B cell (primary cell): ENCODE measurements at regions not wholly inside any gene's neighbourhood (a gene's known extent, or its start where the extent isn't known, plus 50 kb on each side); places are given as distances from the start of the nearest gene placed in this dataset.

Experiments
- ATAC-seq: fragments of 200-7000 bp; cut with Tn5 transposase; one replicate; pipeline ENCODE4 v1.10.0; 2021; ENCODE audit warnings: low read depth, mild to moderate bottlenecking, moderate number of reproducible peaks, moderate library complexity
- CTCF ChIA-PET: fragments of 350-600 bp; sonication (Branson Sonifier 250); formaldehyde crosslinking; loops from one replicate; lab custom pipeline; 2021; ENCODE audit warnings: antibody characterized with exemption, inconsistent platforms; lab: Charles Lee
- POLR2A ChIA-PET: fragments of 350-600 bp; sonication (Branson Sonifier 250); formaldehyde crosslinking; loops from one replicate; lab custom pipeline; 2021; ENCODE audit warnings: antibody characterized with exemption; lab: Charles Lee
- DNase-seq: peaks from one replicate; pipeline ENCODE4 v3.0.0; 2013
- H2AFZ ChIP-seq: 2 replicates; pipeline ENCODE4 v1.6.1; 2012; ENCODE audit warnings: mild to moderate bottlenecking, low read depth, low read length; ENCODE audit not compliant: insufficient read depth, poor library complexity, severe bottlenecking
- H3K27ac ChIP-seq, 2 donors: 1 replicate in 1 of 2; 2 replicates in 1 of 2; pipeline ENCODE4 v1.5.1; 2012 to 2013; ENCODE audit warnings: low read length in 2 of 2, mild to moderate bottlenecking in 2 of 2, moderate library complexity in 1 of 2
- H3K27me3 ChIP-seq, 4 experiments: fragments of 200-600 bp in 1 of 4; sonication (generic) in 1 of 4; replicated peaks in 1 of 4; 1 replicate in 2 of 4; 2 replicates in 2 of 4; pipeline versions ENCODE4 v1.6.1 to v1.7.0; 2013 to 2016; ENCODE audit warnings: low read length in 3 of 4, mild to moderate bottlenecking in 2 of 4, mixed read lengths in 1 of 4, moderate library complexity in 1 of 4; ENCODE audit not compliant: insufficient read depth in 4 of 4, control insufficient read depth in 3 of 4; ENCODE audit errors: control extremely low read depth in 1 of 4
- H3K36me3 ChIP-seq, 2 experiments: replicated peaks in 1 of 2; 1 replicate in 1 of 2; 2 replicates in 1 of 2; pipeline versions ENCODE4 v1.6.1 to v1.7.1; 2013; ENCODE audit warnings: low read length in 1 of 2; ENCODE audit not compliant: insufficient read depth in 2 of 2, control insufficient read depth in 1 of 2; ENCODE audit errors: control extremely low read depth in 1 of 2, extremely low read depth in 1 of 2
- H3K4me1 ChIP-seq, 2 donors: fragments of 200-600 bp in 1 of 2; sonication (generic) in 1 of 2; 1 replicate in 1 of 2; 2 replicates in 1 of 2; pipeline versions ENCODE4 v1.5.1 to v1.6.1; 2013 to 2017; ENCODE audit warnings: low read length in 2 of 2; ENCODE audit not compliant: control insufficient read depth in 2 of 2, insufficient read depth in 2 of 2
- H3K4me2 ChIP-seq: replicated peaks from 2 replicates; pipeline ENCODE3; 2012; ENCODE audit warnings: mild to moderate bottlenecking, low read depth, low read length; ENCODE audit not compliant: poor library complexity, severe bottlenecking
- H3K4me3 ChIP-seq, 5 experiments: fragments of 200-600 bp in 1 of 5; sonication (generic) in 1 of 5; 1 replicate in 3 of 5; 2 replicates in 2 of 5; pipeline versions ENCODE4 v1.5.1 to v1.7.0; 2011 to 2016; ENCODE audit warnings: low read length in 4 of 5, mild to moderate bottlenecking in 4 of 5, low read depth in 2 of 5, control low read depth in 1 of 5, moderate library complexity in 1 of 5; ENCODE audit not compliant: insufficient read depth in 1 of 5; ENCODE audit errors: control extremely low read depth in 1 of 5, extremely low read depth in 1 of 5
- H3K79me2 ChIP-seq: fragments of 200-600 bp; sonication (generic); one replicate; pipeline ENCODE4 v1.6.0; 2016; ENCODE audit warnings: low read length; ENCODE audit not compliant: control insufficient read depth, insufficient read depth
- H3K9ac ChIP-seq: fragments of 200-600 bp; sonication (generic); 2 replicates; pipeline ENCODE4 v1.6.1; 2017; ENCODE audit warnings: mild to moderate bottlenecking, low read length, moderate library complexity
- H3K9me3 ChIP-seq, 3 donors: one replicate each; pipeline versions ENCODE4 v1.6.1 to v1.7.1; 2013; ENCODE audit warnings: low read length in 2 of 3; ENCODE audit not compliant: control insufficient read depth in 2 of 3, insufficient read depth in 1 of 3; ENCODE audit errors: control extremely low read depth in 1 of 3
- H4K20me1 ChIP-seq: 2 replicates; pipeline ENCODE4 v1.6.0; 2012; ENCODE audit warnings: mild to moderate bottlenecking, low read length; ENCODE audit not compliant: insufficient read depth, control insufficient read depth, poor library complexity, severe bottlenecking
- H3K27ac Mint-ChIP-seq: one replicate; pipeline ENCODE4 v1.8.0; 2021; ENCODE audit warnings: mixed read lengths
- H3K27me3 Mint-ChIP-seq: one replicate; pipeline ENCODE4 v1.8.0; 2021; ENCODE audit warnings: mixed read lengths
- H3K4me1 Mint-ChIP-seq: one replicate; pipeline ENCODE4 v1.8.0; 2021; ENCODE audit warnings: mixed read lengths
- H3K4me3 Mint-ChIP-seq: one replicate; pipeline ENCODE4 v1.8.0; 2021; ENCODE audit warnings: mixed read lengths
- H3K9me3 Mint-ChIP-seq: one replicate; pipeline ENCODE4 v1.8.0; 2022; ENCODE audit warnings: mixed read lengths; ENCODE audit not compliant: insufficient read depth
- EZH2 ChIP-seq: IDR thresholded peaks from 2 replicates; pipeline ENCODE4 v1.6.1; 2012; ENCODE audit warnings: borderline replicate concordance, low read depth, mild to moderate bottlenecking, moderate library complexity, low read length; ENCODE audit not compliant: insufficient read depth, poor library complexity, severe bottlenecking
- WGBS: methylation state at CpG from one replicate; pipeline ENCODE4 v1.1.5; 2013; ENCODE audit warnings: missing lambda C conversion rate; ENCODE audit not compliant: insufficient coverage; 5-methylcytosine and 5-hydroxymethylcytosine counted together
- intact Hi-C: fragments of 100-400 bp; cut with micrococcal nuclease; formaldehyde crosslinking; loops from one replicate; pipeline ENCODE4 v1.10.0; 2022
- TF ChIP-seq, protein P1 (sequence below): fragments of 200-600 bp; IDR thresholded peaks from one replicate; pipeline ENCODE4 v1.8.0; 2022; ENCODE audit warnings: antibody characterized with exemption, mild to moderate bottlenecking

DNA sequence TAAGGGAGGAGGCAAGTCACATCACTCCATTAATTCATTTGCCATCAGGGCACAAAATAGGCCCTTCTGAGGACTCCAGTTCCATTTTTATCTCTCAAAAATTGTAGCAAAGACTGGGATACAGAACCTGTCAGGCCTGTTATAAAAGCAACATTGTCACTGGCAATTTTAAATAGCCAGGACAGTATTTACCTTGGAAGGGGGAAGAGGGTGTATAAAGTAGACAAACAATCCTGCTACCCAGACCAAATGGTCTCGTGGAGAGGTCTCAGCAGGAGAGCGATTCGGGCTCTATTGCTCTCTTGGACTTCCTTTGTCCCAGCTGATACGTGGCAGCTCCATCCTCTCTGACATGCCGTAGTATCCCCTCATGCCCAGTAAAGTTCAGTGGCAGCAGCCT is 740.3 kb upstream of the HS6ST1 start:
- CTCF ChIA-PET: no interaction called here

DNA sequence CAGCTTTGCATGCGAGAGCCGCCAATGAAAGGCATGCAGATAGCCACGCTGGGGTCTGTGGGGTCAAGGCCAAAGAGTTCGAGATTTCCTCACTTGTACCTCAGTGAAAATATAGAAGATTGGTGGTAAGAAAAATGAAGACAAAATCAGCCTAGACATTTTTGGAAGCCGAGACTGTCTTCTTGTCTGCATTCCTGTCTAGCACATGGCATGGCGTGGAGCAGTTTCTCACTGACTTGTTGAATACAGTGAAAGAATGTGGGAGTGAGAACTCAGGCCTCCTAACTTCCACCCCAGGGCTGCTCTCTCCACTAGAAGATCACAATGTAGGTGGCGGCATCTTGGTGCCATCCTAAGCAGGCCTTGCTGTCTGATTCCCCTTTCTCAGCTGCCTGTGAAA is 740.8 kb upstream of the HS6ST1 start:
- Mint-ChIP-seq H3K27me3 (no peaks in the 10 kb centered on the region), H3K9me3 (no peaks in the 10 kb centered on the region), H3K27ac (no peak overlapping the region), H3K4me1 (no peaks in the 10 kb centered on the region), H3K4me3 (no peak overlapping the region)
- 100% methylated on average over 5 of the region's 7 CpGs for WGBS
- no peak for DNase-seq
- Histone ChIP-seq H3K27me3 (no peaks in the 10 kb centered on the region), H4K20me1 (no peaks in the 10 kb centered on the region), H3K9ac (no peak overlapping the region), H3K4me3 (no peak overlapping the region), H3K79me2 (no peaks in the 10 kb centered on the region), H3K4me1 (no peaks in the 10 kb centered on the region), H3K4me2 (no peak overlapping the region), H3K27ac (no peak overlapping the region), H3K9me3 (no peaks in the 10 kb centered on the region), H3K36me3 (no peaks in the 10 kb centered on the region), H2AFZ (no peak overlapping the region)
- no peak for TF ChIP-seq EZH2
- TF ChIP-seq, protein P1, sequence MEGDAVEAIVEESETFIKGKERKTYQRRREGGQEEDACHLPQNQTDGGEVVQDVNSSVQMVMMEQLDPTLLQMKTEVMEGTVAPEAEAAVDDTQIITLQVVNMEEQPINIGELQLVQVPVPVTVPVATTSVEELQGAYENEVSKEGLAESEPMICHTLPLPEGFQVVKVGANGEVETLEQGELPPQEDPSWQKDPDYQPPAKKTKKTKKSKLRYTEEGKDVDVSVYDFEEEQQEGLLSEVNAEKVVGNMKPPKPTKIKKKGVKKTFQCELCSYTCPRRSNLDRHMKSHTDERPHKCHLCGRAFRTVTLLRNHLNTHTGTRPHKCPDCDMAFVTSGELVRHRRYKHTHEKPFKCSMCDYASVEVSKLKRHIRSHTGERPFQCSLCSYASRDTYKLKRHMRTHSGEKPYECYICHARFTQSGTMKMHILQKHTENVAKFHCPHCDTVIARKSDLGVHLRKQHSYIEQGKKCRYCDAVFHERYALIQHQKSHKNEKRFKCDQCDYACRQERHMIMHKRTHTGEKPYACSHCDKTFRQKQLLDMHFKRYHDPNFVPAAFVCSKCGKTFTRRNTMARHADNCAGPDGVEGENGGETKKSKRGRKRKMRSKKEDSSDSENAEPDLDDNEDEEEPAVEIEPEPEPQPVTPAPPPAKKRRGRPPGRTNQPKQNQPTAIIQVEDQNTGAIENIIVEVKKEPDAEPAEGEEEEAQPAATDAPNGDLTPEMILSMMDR: no peak
- POLR2A ChIA-PET: no interaction called here
- intact Hi-C loops: no loop called here
- no peak for ATAC-seq
- CTCF ChIA-PET: no interaction called here

More for the DNA sequence above, 740.3 kb upstream of the HS6ST1 start:
- ATAC-seq (no peak), DNase-seq (no peak)
- intact Hi-C loops: no loop called here
- no peak overlapping the region for H3K4me3 Mint-ChIP-seq
- no peaks in the 10 kb centered on the region for H3K9me3 Mint-ChIP-seq
- Histone ChIP-seq H4K20me1 (no peaks in the 10 kb centered on the region), H3K9ac (no peak overlapping the region), H2AFZ (no peak overlapping the region), H3K9me3 (no peaks in the 10 kb centered on the region), H3K4me1 (no peaks in the 10 kb centered on the region), H3K4me3 (no peak overlapping the region), H3K36me3 (no peaks in the 10 kb centered on the region), H3K27me3 (no peaks in the 10 kb centered on the region), H3K27ac (no peak overlapping the region), H3K79me2 (no peaks in the 10 kb centered on the region), H3K4me2 (no peak overlapping the region)
- TF ChIP-seq, protein P1: no peak
- TF ChIP-seq EZH2: no peak
- WGBS: 90% methylated on average over 5 of the region's 5 CpGs
- H3K27me3 Mint-ChIP-seq: no peaks in the 10 kb centered on the region
- POLR2A ChIA-PET: no interaction called here
- no peaks in the 10 kb centered on the region for H3K4me1 Mint-ChIP-seq
- no peak overlapping the region for H3K27ac Mint-ChIP-seq
